ENCODE measurements at regions not wholly inside any gene's neighbourhood (a gene's known extent, or its start where the extent isn't known, plus 50 kb on each side); places are given as distances from the start of the nearest gene placed in this dataset.

DNA sequence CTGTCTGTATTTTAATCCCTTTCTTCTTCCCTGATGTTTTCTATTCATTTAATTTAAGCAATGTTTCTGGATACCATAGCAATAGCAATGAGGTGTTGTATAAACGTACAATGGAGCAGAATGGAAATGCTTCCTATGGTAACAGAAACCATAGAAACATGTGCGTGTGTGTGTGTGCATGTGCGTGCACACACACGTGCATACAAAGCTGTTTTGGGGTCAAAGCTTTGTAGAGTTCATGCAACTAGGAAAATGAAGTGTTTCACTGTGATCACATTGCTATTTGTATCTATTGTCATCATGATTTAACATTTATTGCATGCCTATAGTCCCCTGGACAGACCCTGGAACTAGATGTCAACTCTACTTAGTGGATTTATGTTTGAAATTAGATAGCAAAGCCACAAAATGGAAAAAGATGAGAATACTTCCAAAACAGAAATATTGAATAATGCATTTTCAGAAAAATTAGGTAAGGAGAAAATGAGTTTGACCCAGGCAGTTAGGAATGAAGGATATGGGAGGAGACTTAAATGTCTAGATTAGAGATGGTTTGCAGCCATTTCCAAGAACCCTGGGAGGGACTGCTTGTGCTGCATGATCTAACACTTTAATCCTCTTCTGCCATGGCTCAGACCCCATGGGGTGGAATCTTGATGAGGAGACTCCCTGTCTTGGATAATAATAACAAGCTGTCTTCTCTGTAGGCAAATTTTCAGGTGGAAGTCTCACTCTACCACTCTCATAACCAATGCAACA lies 124.4 kb downstream of the TRMT11 start (continued):
- TF ChIP-seq, protein P1, sequence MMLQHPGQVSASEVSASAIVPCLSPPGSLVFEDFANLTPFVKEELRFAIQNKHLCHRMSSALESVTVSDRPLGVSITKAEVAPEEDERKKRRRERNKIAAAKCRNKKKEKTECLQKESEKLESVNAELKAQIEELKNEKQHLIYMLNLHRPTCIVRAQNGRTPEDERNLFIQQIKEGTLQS (IDR thresholded peaks at IDR 0.05): no peak
- TF ChIP-seq, protein P1 (CRISPR knock-in tag; conservative IDR thresholded peaks at IDR 0.05): no peak
- no peak for TF ChIP-seq HNRNPK (IDR thresholded peaks at IDR 0.05; ENCODE audit: low read depth, low read length, poor library complexity, severe bottlenecking)
- peak; percentile 52; the same call in 1 of the 2 replicates for TF ChIP-seq DPF2 (IDR thresholded peaks at IDR 0.05)
- TF ChIP-seq, protein P2, sequence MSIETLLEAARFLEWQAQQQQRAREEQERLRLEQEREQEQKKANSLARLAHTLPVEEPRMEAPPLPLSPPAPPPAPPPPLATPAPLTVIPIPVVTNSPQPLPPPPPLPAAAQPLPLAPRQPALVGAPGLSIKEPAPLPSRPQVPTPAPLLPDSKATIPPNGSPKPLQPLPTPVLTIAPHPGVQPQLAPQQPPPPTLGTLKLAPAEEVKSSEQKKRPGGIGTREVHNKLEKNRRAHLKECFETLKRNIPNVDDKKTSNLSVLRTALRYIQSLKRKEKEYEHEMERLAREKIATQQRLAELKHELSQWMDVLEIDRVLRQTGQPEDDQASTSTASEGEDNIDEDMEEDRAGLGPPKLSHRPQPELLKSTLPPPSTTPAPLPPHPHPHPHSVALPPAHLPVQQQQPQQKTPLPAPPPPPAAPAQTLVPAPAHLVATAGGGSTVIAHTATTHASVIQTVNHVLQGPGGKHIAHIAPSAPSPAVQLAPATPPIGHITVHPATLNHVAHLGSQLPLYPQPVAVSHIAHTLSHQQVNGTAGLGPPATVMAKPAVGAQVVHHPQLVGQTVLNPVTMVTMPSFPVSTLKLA (conservative IDR thresholded peaks at IDR 0.05): peak; percentile 29 to 32; a peak in 3 of 4 replicates
- TF ChIP-seq STAT5A (IDR thresholded peaks at IDR 0.05; ENCODE audit: borderline replicate concordance, low read length): peak; percentile 68

DNA sequence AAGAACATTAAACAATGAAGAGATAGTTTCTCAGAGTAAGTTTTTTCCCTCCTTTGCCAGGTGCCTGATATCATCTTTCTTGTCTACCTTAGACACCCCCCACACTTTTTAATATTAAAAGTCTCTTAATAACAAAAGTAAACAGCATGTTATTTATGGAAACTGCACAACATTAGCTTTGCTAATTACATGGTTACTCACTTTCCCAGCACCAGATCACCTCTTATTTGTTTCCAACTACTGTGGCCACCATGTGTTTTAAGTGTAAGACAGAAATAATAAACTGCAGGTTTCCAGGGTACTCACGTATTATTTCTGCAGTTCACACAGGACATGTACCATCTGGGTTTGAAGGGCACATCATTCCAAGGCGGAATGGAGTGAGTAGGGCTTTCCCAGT lies 125.0 kb downstream of the TRMT11 start:
- BruUV-seq (replicated peaks): no TSS peak
- POLR2A ChIA-PET: interaction anchor here (0.5 to 1.6 kb wide), 4 partner anchors 9 to 1129 kb away, joined by 3 to 5 read pairs (median 3); no protein-coding TSS in a partner anchor
- TF ChIP-seq EGR1 (conservative IDR thresholded peaks at IDR 0.05) (no peak), COPS2 (conservative IDR thresholded peaks at IDR 0.05) (no peak), ATF1 (CRISPR knock-in tag; IDR thresholded peaks at IDR 0.05) (no peak), ATF1 (tag; IDR thresholded peaks at IDR 0.05) (no peak), XRCC5 (IDR thresholded peaks at IDR 0.05; ENCODE audit: low read depth, low read length) (no peak), FIP1L1 (IDR thresholded peaks at IDR 0.05; ENCODE audit: low read depth, low read length, poor library complexity, severe bottlenecking) (no peak), ZBTB8A (IDR thresholded peaks at IDR 0.05; ENCODE audit: partially characterized antibody) (no peak)
- TF ChIP-seq, protein P3, sequence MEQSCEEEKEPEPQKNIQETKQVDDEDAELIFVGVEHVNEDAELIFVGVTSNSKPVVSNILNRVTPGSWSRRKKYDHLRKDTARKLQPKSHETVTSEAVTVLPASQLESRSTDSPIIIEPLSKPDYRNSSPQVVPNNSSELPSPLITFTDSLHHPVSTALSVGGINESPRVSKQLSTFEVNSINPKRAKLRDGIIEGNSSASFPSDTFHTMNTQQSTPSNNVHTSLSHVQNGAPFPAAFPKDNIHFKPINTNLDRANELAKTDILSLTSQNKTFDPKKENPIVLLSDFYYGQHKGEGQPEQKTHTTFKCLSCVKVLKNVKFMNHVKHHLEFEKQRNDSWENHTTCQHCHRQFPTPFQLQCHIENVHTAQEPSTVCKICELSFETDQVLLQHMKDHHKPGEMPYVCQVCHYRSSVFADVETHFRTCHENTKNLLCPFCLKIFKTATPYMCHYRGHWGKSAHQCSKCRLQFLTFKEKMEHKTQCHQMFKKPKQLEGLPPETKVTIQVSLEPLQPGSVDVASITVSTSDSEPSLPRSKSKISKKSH (CRISPR knock-in tag; IDR thresholded peaks at IDR 0.05): no peak
- TF ChIP-seq, protein P4, sequence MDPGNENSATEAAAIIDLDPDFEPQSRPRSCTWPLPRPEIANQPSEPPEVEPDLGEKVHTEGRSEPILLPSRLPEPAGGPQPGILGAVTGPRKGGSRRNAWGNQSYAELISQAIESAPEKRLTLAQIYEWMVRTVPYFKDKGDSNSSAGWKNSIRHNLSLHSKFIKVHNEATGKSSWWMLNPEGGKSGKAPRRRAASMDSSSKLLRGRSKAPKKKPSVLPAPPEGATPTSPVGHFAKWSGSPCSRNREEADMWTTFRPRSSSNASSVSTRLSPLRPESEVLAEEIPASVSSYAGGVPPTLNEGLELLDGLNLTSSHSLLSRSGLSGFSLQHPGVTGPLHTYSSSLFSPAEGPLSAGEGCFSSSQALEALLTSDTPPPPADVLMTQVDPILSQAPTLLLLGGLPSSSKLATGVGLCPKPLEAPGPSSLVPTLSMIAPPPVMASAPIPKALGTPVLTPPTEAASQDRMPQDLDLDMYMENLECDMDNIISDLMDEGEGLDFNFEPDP (CRISPR knock-in tag; IDR thresholded peaks at IDR 0.05): no peak
- Histone ChIP-seq H3K9me3 (replicated peaks; ENCODE audit: control insufficient read depth, insufficient read depth, low read depth, low read length) (no peaks in the 10 kb centered on the region), H3K4me2 (ENCODE audit: insufficient read depth, low read length) (peak overlapping the region; percentile 54; the same call in 1 of the 2 replicates), H2AFZ (ENCODE audit: low read depth, low read length) (peak overlapping the region; percentile 7; the same call in 1 of the 2 replicates), H3K27me3 (ENCODE audit: control insufficient read depth in 2 of 2, insufficient read depth in 2 of 2, low read length in 2 of 2) (no peaks in the 10 kb centered on the region), H4K20me1 (replicated peaks; ENCODE audit: control insufficient read depth, insufficient read depth, low read length) (no peaks in the 10 kb centered on the region), H3K27ac (ENCODE audit: extremely low read depth, low read depth, low read length) (peak overlapping the region; percentile 73), H3K36me3 (ENCODE audit: control insufficient read depth, insufficient read depth, low read length) (no peaks in the 10 kb centered on the region), H3K4me1 (replicated peaks in 1 of 2; ENCODE audit: control insufficient read depth in 2 of 2, insufficient read depth in 2 of 2, low read length in 2 of 2) (peaks cover 0 to 45% of the 10 kb centered on the region in 2 experiments; a peak in 4 of 5 replicates), H3K4me3 (no peak overlapping the region), H3K9ac (ENCODE audit: insufficient read depth in 1 of 2, low read depth in 2 of 2, low read length in 2 of 2) (peak overlapping the region in 1 of 2 experiments; percentile 16; a peak in 1 of 4 replicates), H3K79me2 (ENCODE audit: control insufficient read depth, insufficient read depth, low read length) (no peaks in the 10 kb centered on the region), H3K9me1 (ENCODE audit: control insufficient read depth, insufficient read depth, low read length) (no peaks in the 10 kb centered on the region)
- CTCF ChIA-PET (ENCODE audit: low intra/inter-chr PET ratio): no interaction called here
- in situ Hi-C loops (cut with MboI) (no loop called here), intact Hi-C loops (cut with micrococcal nuclease) (loop anchor here (5.0 to 10.0 kb wide), 2 partner anchors 124 to 327 kb away; partner anchors contain the start of gene TRMT11)
- DNase-seq (ENCODE audit: extremely low read depth in 1 of 4, low spot score in 3 of 4): no peak
- peak; percentile 6 for FAIRE-seq
- peak; percentile 3; the same call in 2 of the 3 replicates for ATAC-seq
- 43% methylated on average over 2 of the region's 2 CpGs for WGBS (ENCODE audit: insufficient coverage, low coverage, missing lambda C conversion rate)
